Heart left ventricle (tissue), 13 donors: ENCODE measurements at regions not wholly inside any gene's neighbourhood (a gene's known extent, or its start where the extent isn't known, plus 50 kb on each side); places are given as distances from the start of the nearest gene placed in this dataset.

Source experiments
- POLR2A ChIP-seq, 2 donors: fragments of 450-650 bp; IDR thresholded peaks; one replicate each; pipeline ENCODE4 v1.6.1; 2017; ENCODE audit warnings: antibody characterized with exemption in 2 of 2, mild to moderate bottlenecking in 2 of 2, moderate library complexity in 2 of 2
- TF ChIP-seq, protein P1 (sequence below), 12 donors: fragments of 200-600 bp; sonication (generic) in 4 of 12; IDR thresholded peaks; one replicate each; pipeline versions ENCODE4 v1.5.0 to v1.8.0; 2018 to 2022; ENCODE audit warnings: antibody characterized with exemption in 12 of 12, mild to moderate bottlenecking in 5 of 12
- donor health status: ischemic (EF 13 %, LVEDD 7.1; RV severe dilation, severe dysfunction).
- donor health status: DM: no; HTN: yes; CAD: no.
- donor health status: DM: no; HTN: no; CAD: no.
- donor health status: ischemic (EF 25% LVEDD 6.9; RV normal size, moderate dysfunction).
- donor health status: ischemic (EF 25% LVEDD 5.7; RV mildly dilated, moderate dysfunction).
- donor health status: ischemic (EF 35%, LVEDD 5.7; RV mildly dilated, moderate dysfunction).
- donor health status: nonischemic (EF 11% LVEDD 7.7; RV severe dilation, severe dysfunction).
- donor health status: DM: yes; HTN: yes; CAD: no.
- donor health status: PGD.
- donor health status: ischemic (EF 29% LVEDD 5.4; RV normal size, mild dysfunction).
- donor health status: nonischemic (EF 23%, LVEDD 6.1; RV moderate dilation, normal function).

DNA sequence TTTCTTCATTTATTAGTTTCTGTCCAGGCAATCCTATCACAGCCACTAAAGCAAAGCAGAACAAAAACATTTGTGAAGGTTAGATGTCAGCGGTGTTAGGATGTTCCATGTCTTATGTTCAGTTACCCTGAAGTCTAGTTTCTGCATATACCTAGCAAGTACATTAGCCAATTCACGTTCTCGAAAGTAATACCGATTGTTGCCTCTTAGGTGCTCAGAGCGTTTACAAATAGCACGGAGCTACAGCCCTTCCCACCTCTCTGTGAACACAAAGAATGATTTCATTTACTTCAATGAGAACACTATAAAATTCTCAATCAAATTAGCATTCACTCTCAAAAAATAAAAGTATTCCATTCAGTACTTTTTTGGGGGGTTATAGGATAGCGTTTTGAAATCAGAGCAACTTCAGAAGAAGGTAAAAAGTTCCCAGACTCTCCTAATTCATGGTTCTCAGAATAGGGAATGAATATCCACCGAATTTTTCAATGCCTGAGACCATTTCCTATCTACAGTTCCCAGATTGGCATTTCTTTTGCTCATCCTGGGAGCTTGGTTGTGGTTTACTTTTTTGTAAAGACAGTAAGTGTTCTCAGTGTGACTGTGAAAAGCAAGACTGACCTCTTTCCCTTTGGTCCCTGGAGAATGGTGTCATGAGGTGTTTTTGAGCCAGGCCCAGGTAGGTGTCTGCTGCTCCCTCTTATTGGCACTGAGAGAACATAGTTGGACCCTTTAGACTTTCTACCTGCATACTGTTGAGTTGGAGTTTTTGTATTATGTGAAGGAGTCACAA is 488.0 kb upstream of the RGS6 start:
- no peak for TF ChIP-seq POLR2A (IDR thresholded peaks at IDR 0.05)
- TF ChIP-seq, protein P1, sequence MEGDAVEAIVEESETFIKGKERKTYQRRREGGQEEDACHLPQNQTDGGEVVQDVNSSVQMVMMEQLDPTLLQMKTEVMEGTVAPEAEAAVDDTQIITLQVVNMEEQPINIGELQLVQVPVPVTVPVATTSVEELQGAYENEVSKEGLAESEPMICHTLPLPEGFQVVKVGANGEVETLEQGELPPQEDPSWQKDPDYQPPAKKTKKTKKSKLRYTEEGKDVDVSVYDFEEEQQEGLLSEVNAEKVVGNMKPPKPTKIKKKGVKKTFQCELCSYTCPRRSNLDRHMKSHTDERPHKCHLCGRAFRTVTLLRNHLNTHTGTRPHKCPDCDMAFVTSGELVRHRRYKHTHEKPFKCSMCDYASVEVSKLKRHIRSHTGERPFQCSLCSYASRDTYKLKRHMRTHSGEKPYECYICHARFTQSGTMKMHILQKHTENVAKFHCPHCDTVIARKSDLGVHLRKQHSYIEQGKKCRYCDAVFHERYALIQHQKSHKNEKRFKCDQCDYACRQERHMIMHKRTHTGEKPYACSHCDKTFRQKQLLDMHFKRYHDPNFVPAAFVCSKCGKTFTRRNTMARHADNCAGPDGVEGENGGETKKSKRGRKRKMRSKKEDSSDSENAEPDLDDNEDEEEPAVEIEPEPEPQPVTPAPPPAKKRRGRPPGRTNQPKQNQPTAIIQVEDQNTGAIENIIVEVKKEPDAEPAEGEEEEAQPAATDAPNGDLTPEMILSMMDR (IDR thresholded peaks at IDR 0.05) = no peak
